ENCODE measurements at regions not wholly inside any gene's neighbourhood (a gene's known extent, or its start where the extent isn't known, plus 50 kb on each side); places are given as distances from the start of the nearest gene placed in this dataset.

GRCh38 chr12:34212651-34213050, 190.4 kb downstream of the ALG10 start:
- TF ChIP-seq ZNF23 (tag by site-specific recombination; IDR thresholded peaks at IDR 0.05; ENCODE audit: borderline replicate concordance) (no peak), ZNF580 (tag by site-specific recombination; IDR thresholded peaks at IDR 0.05) (no peak), KLF7 (tag by site-specific recombination; IDR thresholded peaks at IDR 0.05; ENCODE audit: borderline replicate concordance) (no peak), ZBTB21 (tag by site-specific recombination; IDR thresholded peaks at IDR 0.05) (no peak), REST (tag by site-specific recombination; IDR thresholded peaks at IDR 0.05) (no peak), ZNF843 (tag by site-specific recombination; IDR thresholded peaks at IDR 0.05) (no peak), ZNF280D (tag by site-specific recombination; IDR thresholded peaks at IDR 0.05) (no peak), CTCF (tag by site-specific recombination; IDR thresholded peaks at IDR 0.05) (no peak), TSHZ1 (tag by site-specific recombination; IDR thresholded peaks at IDR 0.05; ENCODE audit: borderline replicate concordance) (no peak), ZNF621 (tag by site-specific recombination; IDR thresholded peaks at IDR 0.05) (no peak), ZNF24 (tag by site-specific recombination; IDR thresholded peaks at IDR 0.05) (no peak)
